Calu3 (cell line): ENCODE measurements at regions not wholly inside any gene's neighbourhood (a gene's known extent, or its start where the extent isn't known, plus 50 kb on each side); places are given as distances from the start of the nearest gene placed in this dataset.

ENCODE experiments used
- BruUV-seq: library from RNA; stranded (reverse); fragments of 400-500 nt; replicated peaks from 2 replicates; lab custom pipeline; 2021; lab: Mats Ljungman, UMichigan
- CTCF ChIA-PET: fragments of 300-600 bp; sonication (Branson Sonifier 250); formaldehyde crosslinking; loops from one replicate; lab custom pipeline; 2022; ENCODE audit warnings: antibody characterized with exemption; lab: Charles Lee
- DNase-seq: peaks from one replicate; pipeline ENCODE4 v3.0.0; 2022
- H3K27ac Mint-ChIP-seq: one replicate; pipeline ENCODE4 v1.8.0; 2022; ENCODE audit warnings: mixed read lengths; ENCODE audit not compliant: unreplicated experiment
- H3K27me3 Mint-ChIP-seq: one replicate; pipeline ENCODE4 v1.8.0; 2022; ENCODE audit warnings: mixed read lengths; ENCODE audit not compliant: unreplicated experiment
- H3K36me3 Mint-ChIP-seq: one replicate; pipeline ENCODE4 v1.8.0; 2022; ENCODE audit warnings: mild to moderate bottlenecking, moderate library complexity, mixed read lengths; ENCODE audit not compliant: insufficient read depth, unreplicated experiment
- H3K4me1 Mint-ChIP-seq: one replicate; pipeline ENCODE4 v1.8.0; 2022; ENCODE audit warnings: mild to moderate bottlenecking, low read depth, mixed read lengths; ENCODE audit not compliant: unreplicated experiment
- H3K4me3 Mint-ChIP-seq: one replicate; pipeline ENCODE4 v1.8.0; 2022; ENCODE audit warnings: mild to moderate bottlenecking, low read depth, moderate library complexity, mixed read lengths; ENCODE audit not compliant: unreplicated experiment
- H3K9me3 Mint-ChIP-seq: one replicate; pipeline ENCODE4 v1.8.0; 2022; ENCODE audit warnings: low read depth, mixed read lengths; ENCODE audit not compliant: unreplicated experiment
- CTCF ChIP-seq: fragments of 200-600 bp; IDR thresholded peaks from one replicate; pipeline ENCODE4 v1.8.0; 2022; ENCODE audit warnings: antibody characterized with exemption; ENCODE audit not compliant: unreplicated experiment
- intact Hi-C: fragments of 100-400 bp; cut with micrococcal nuclease; formaldehyde crosslinking; loops from one replicate; pipeline ENCODE4 v1.10.0; 2022; ENCODE audit not compliant: unreplicated experiment

GRCh38 chr3:182620723-182621434 is 172.4 kb upstream of the ATP11B start:
- no TSS peak for BruUV-seq
- Mint-ChIP-seq H3K36me3 (no peaks in the 10 kb centered on the region), H3K27ac (no peak overlapping the region), H3K4me3 (no peak overlapping the region), H3K27me3 (no peaks in the 10 kb centered on the region), H3K9me3 (peaks cover 5% of the 10 kb centered on the region), H3K4me1 (peaks cover 22% of the 10 kb centered on the region)
- no peak for TF ChIP-seq CTCF
- CTCF ChIA-PET = interaction anchor here (0.6 to 1.7 kb wide), 8 partner anchors 9 to 1411 kb away, joined by 3 to 4 read pairs (median 3); no protein-coding TSS in a partner anchor
- DNase-seq = no peak
- intact Hi-C loops = no loop called here

GRCh38 chr3:182621435-182622240 is 171.7 kb upstream of the ATP11B start:
- peaks cover 29% of the 10 kb centered on the region for H3K4me1 Mint-ChIP-seq
- no TSS peak for BruUV-seq
- CTCF ChIA-PET = interaction anchor here (0.7 to 1.7 kb wide), 9 partner anchors 10 to 1411 kb away, joined by 3 to 10 read pairs (median 3); no protein-coding TSS in a partner anchor
- intact Hi-C loops = no loop called here
- peaks cover 3% of the 10 kb centered on the region for H3K36me3 Mint-ChIP-seq
- peaks cover 5% of the 10 kb centered on the region for H3K9me3 Mint-ChIP-seq
- peak; percentile 54 for TF ChIP-seq CTCF
- H3K27me3 Mint-ChIP-seq = no peaks in the 10 kb centered on the region
- no peak overlapping the region for H3K4me3 Mint-ChIP-seq
- DNase-seq = peak; percentile 32
- H3K27ac Mint-ChIP-seq = no peak overlapping the region

- CTCF ChIA-PET = interaction anchor here (0.7 to 1.7 kb wide), 5 partner anchors 12 to 920 kb away, joined by 3 to 10 read pairs (median 3); no protein-coding TSS in a partner anchor
- no peak for DNase-seq
- BruUV-seq = no TSS peak
- no peaks in the 10 kb centered on the region for H3K27me3 Mint-ChIP-seq
- H3K27ac Mint-ChIP-seq = no peak overlapping the region
- no peak overlapping the region for H3K4me3 Mint-ChIP-seq
- TF ChIP-seq CTCF = no peak
- H3K4me1 Mint-ChIP-seq = peaks cover 35% of the 10 kb centered on the region
- peaks cover 4% of the 10 kb centered on the region for H3K36me3 Mint-ChIP-seq
- peaks cover 5% of the 10 kb centered on the region for H3K9me3 Mint-ChIP-seq
- intact Hi-C loops = no loop called here
Observed at GRCh38 chr3:182622241-182622545, 171.1 kb upstream of the ATP11B start.

GRCh38 chr3:182626484-182627467 is 166.5 kb upstream of the ATP11B start:
- CTCF ChIA-PET = interaction anchor here (0.6 to 1.6 kb wide), 9 partner anchors 10 to 925 kb away, joined by 3 to 9 read pairs (median 3); no protein-coding TSS in a partner anchor
- Mint-ChIP-seq H3K27me3 (no peaks in the 10 kb centered on the region), H3K4me3 (no peak overlapping the region), H3K4me1 (peaks cover 28% of the 10 kb centered on the region), H3K36me3 (peaks cover 4% of the 10 kb centered on the region), H3K27ac (peak overlapping the region; percentile 61), H3K9me3 (peaks cover 5% of the 10 kb centered on the region)
- intact Hi-C loops = loop anchor here (1.0 kb wide), 1 partner anchor 57 kb away; no protein-coding TSS in a partner anchor
- TF ChIP-seq CTCF = no peak
- no TSS peak for BruUV-seq
- DNase-seq = peak; percentile 34
